ENCODE measurements at regions not wholly inside any gene's neighbourhood (a gene's known extent, or its start where the extent isn't known, plus 50 kb on each side); places are given as distances from the start of the nearest gene placed in this dataset.

- no peak overlapping the region for H3K27ac ChIP-seq
- no peaks in the 10 kb centered on the region for H3K27me3 ChIP-seq (ENCODE audit: insufficient read depth, low read depth)
- H3K4me3 ChIP-seq (IDR thresholded peaks at IDR 0.05; ENCODE audit: insufficient read depth, low read depth, low read length) = no peak overlapping the region
Measured at GRCh38 chr6:144655376-144655775, 370.2 kb downstream of the UTRN start.

GRCh38 chr6:144657691-144658090 lies 372.6 kb downstream of the UTRN start:
- H3K4me2 ChIP-seq = no peak overlapping the region
- H3K9ac ChIP-seq = no peak overlapping the region
- no peak overlapping the region for H3K27ac ChIP-seq
- no peaks in the 10 kb centered on the region for H3K27me3 ChIP-seq (ENCODE audit: insufficient read depth, low read depth)
- H3K36me3 ChIP-seq (ENCODE audit: insufficient read depth) = no peaks in the 10 kb centered on the region
- no peaks in the 10 kb centered on the region for H3K79me2 ChIP-seq (ENCODE audit: insufficient read depth, low read depth)
- H3K4me1 ChIP-seq (ENCODE audit: low read depth, poor library complexity, severe bottlenecking) = peaks cover 11% of the 10 kb centered on the region
- no peak for TF ChIP-seq CTCF (conservative IDR thresholded peaks at IDR 0.05; ENCODE audit: low read depth, low read length)
- H4K20me1 ChIP-seq (ENCODE audit: insufficient read depth) = no peaks in the 10 kb centered on the region
- no peak overlapping the region for H2AFZ ChIP-seq (ENCODE audit: low read depth)
- no peak overlapping the region for H3K4me3 ChIP-seq (IDR thresholded peaks at IDR 0.05; ENCODE audit: insufficient read depth, low read depth, low read length)

More at GRCh38 chr6:144655376-144655775, 370.2 kb downstream of the UTRN start:
- Histone ChIP-seq H2AFZ (ENCODE audit: low read depth) (no peak overlapping the region), H3K9ac (no peak overlapping the region), H3K4me1 (ENCODE audit: low read depth, poor library complexity, severe bottlenecking) (peaks cover 11% of the 10 kb centered on the region), H3K79me2 (ENCODE audit: insufficient read depth, low read depth) (no peaks in the 10 kb centered on the region), H3K36me3 (ENCODE audit: insufficient read depth) (no peaks in the 10 kb centered on the region), H4K20me1 (ENCODE audit: insufficient read depth) (no peaks in the 10 kb centered on the region), H3K4me2 (no peak overlapping the region)
- no peak for TF ChIP-seq CTCF (conservative IDR thresholded peaks at IDR 0.05; ENCODE audit: low read depth, low read length)

- TF ChIP-seq CTCF (conservative IDR thresholded peaks at IDR 0.05; ENCODE audit: low read depth, low read length) = no peak
- H4K20me1 ChIP-seq (ENCODE audit: insufficient read depth) = no peaks in the 10 kb centered on the region
- no peaks in the 10 kb centered on the region for H3K79me2 ChIP-seq (ENCODE audit: insufficient read depth, low read depth)
- H3K9ac ChIP-seq = no peak overlapping the region
- no peaks in the 10 kb centered on the region for H3K27me3 ChIP-seq (ENCODE audit: insufficient read depth, low read depth)
- H3K27ac ChIP-seq = no peak overlapping the region
- no peak overlapping the region for H3K4me3 ChIP-seq (IDR thresholded peaks at IDR 0.05; ENCODE audit: insufficient read depth, low read depth, low read length)
- no peak overlapping the region for H3K4me2 ChIP-seq
- no peaks in the 10 kb centered on the region for H3K36me3 ChIP-seq (ENCODE audit: insufficient read depth)
- H3K4me1 ChIP-seq (ENCODE audit: low read depth, poor library complexity, severe bottlenecking) = peaks cover 11% of the 10 kb centered on the region
- H2AFZ ChIP-seq (ENCODE audit: low read depth) = no peak overlapping the region
Measured at GRCh38 chr6:144659202-144660182, 374.4 kb downstream of the UTRN start.

GRCh38 chr6:144660561-144661115 lies 375.5 kb downstream of the UTRN start:
- no peaks in the 10 kb centered on the region for H4K20me1 ChIP-seq (ENCODE audit: insufficient read depth)
- H3K27ac ChIP-seq = no peak overlapping the region
- no peak overlapping the region for H3K4me3 ChIP-seq (IDR thresholded peaks at IDR 0.05; ENCODE audit: insufficient read depth, low read depth, low read length)
- H3K4me1 ChIP-seq (ENCODE audit: low read depth, poor library complexity, severe bottlenecking) = peaks cover 11% of the 10 kb centered on the region
- H2AFZ ChIP-seq (ENCODE audit: low read depth) = no peak overlapping the region
- H3K4me2 ChIP-seq = no peak overlapping the region
- H3K27me3 ChIP-seq (ENCODE audit: insufficient read depth, low read depth) = no peaks in the 10 kb centered on the region
- no peaks in the 10 kb centered on the region for H3K79me2 ChIP-seq (ENCODE audit: insufficient read depth, low read depth)
- no peak overlapping the region for H3K9ac ChIP-seq
- TF ChIP-seq CTCF (conservative IDR thresholded peaks at IDR 0.05; ENCODE audit: low read depth, low read length) = no peak
- no peaks in the 10 kb centered on the region for H3K36me3 ChIP-seq (ENCODE audit: insufficient read depth)

Measured in KMS-11 (cell line).